ENCODE measurements at regions not wholly inside any gene's neighbourhood (a gene's known extent, or its start where the extent isn't known, plus 50 kb on each side); places are given as distances from the start of the nearest gene placed in this dataset.
A peak's percentile ranks its signal among the peaks of the same experiment; 100 is the strongest.
"Not testable (repeated sequence)": the region's sequence is repeated elsewhere in the genome, so short reads cannot be mapped to it uniquely, and the experiment has no call there.

- DNase-seq (ENCODE audit: low read depth): no peak
- H3K4me3 ChIP-seq (ENCODE audit: low read depth, low read length): no peak overlapping the region
- TF ChIP-seq CTCF (conservative IDR thresholded peaks at IDR 0.05; ENCODE audit: low read depth, low read length): no peak
Observed at GRCh38 chr7:97310-97841, 95.0 kb upstream of the FAM20C start.

- TF ChIP-seq CTCF (conservative IDR thresholded peaks at IDR 0.05; ENCODE audit: low read depth, low read length): no peak
- no peak overlapping the region for H3K4me3 ChIP-seq (ENCODE audit: low read depth, low read length)
- peak; percentile 69 for DNase-seq (ENCODE audit: low read depth)
Observed at GRCh38 chr7:101146-102046, 91.0 kb upstream of the FAM20C start.

- no peak for TF ChIP-seq CTCF (conservative IDR thresholded peaks at IDR 0.05; ENCODE audit: low read depth, low read length)
Observed at GRCh38 chr7:102047-102711, 90.2 kb upstream of the FAM20C start.

GRCh38 chr7:102721-103120 lies 89.7 kb upstream of the FAM20C start:
- DNase-seq (ENCODE audit: low read depth): no peak
- no peak for TF ChIP-seq CTCF (conservative IDR thresholded peaks at IDR 0.05; ENCODE audit: low read depth, low read length)
- H3K4me3 ChIP-seq (ENCODE audit: low read depth, low read length): no peak overlapping the region

More at GRCh38 chr7:102047-102711, 90.2 kb upstream of the FAM20C start:
- DNase-seq (ENCODE audit: low read depth): no peak
- H3K4me3 ChIP-seq (ENCODE audit: low read depth, low read length): no peak overlapping the region

GRCh38 chr7:103981-104380 lies 88.4 kb upstream of the FAM20C start:
- not testable (repeated sequence) for H3K4me3 ChIP-seq (ENCODE audit: low read depth, low read length); DNase-seq (ENCODE audit: low read depth)

- no peak overlapping the region for H3K4me3 ChIP-seq (ENCODE audit: low read depth, low read length)
- no peak for DNase-seq (ENCODE audit: low read depth)
- no peak for TF ChIP-seq CTCF (conservative IDR thresholded peaks at IDR 0.05; ENCODE audit: low read depth, low read length)
Observed at GRCh38 chr7:105002-105401, 87.4 kb upstream of the FAM20C start.

- no peak overlapping the region for H3K4me3 ChIP-seq (ENCODE audit: low read depth, low read length)
- TF ChIP-seq CTCF (conservative IDR thresholded peaks at IDR 0.05; ENCODE audit: low read depth, low read length): no peak
- no peak for DNase-seq (ENCODE audit: low read depth)
Observed at GRCh38 chr7:106356-106755, 86.0 kb upstream of the FAM20C start.

All from epithelial cell of proximal tubule (primary cell).